Calu3 (cell line): ENCODE measurements at regions not wholly inside any gene's neighbourhood (a gene's known extent, or its start where the extent isn't known, plus 50 kb on each side); places are given as distances from the start of the nearest gene placed in this dataset.

Experiments
- BruUV-seq: library from RNA; stranded (reverse); fragments of 400-500 nt; replicated peaks from 2 replicates; lab custom pipeline; 2021; lab: Mats Ljungman, UMichigan
- CTCF ChIA-PET: fragments of 300-600 bp; sonication (Branson Sonifier 250); formaldehyde crosslinking; loops from one replicate; lab custom pipeline; 2022; ENCODE audit warnings: antibody characterized with exemption; lab: Charles Lee
- DNase-seq: peaks from one replicate; pipeline ENCODE4 v3.0.0; 2022
- H3K27ac Mint-ChIP-seq: one replicate; pipeline ENCODE4 v1.8.0; 2022; ENCODE audit warnings: mixed read lengths; ENCODE audit not compliant: unreplicated experiment
- H3K27me3 Mint-ChIP-seq: one replicate; pipeline ENCODE4 v1.8.0; 2022; ENCODE audit warnings: mixed read lengths; ENCODE audit not compliant: unreplicated experiment
- H3K36me3 Mint-ChIP-seq: one replicate; pipeline ENCODE4 v1.8.0; 2022; ENCODE audit warnings: mild to moderate bottlenecking, moderate library complexity, mixed read lengths; ENCODE audit not compliant: insufficient read depth, unreplicated experiment
- H3K4me1 Mint-ChIP-seq: one replicate; pipeline ENCODE4 v1.8.0; 2022; ENCODE audit warnings: mild to moderate bottlenecking, low read depth, mixed read lengths; ENCODE audit not compliant: unreplicated experiment
- H3K4me3 Mint-ChIP-seq: one replicate; pipeline ENCODE4 v1.8.0; 2022; ENCODE audit warnings: mild to moderate bottlenecking, low read depth, moderate library complexity, mixed read lengths; ENCODE audit not compliant: unreplicated experiment
- H3K9me3 Mint-ChIP-seq: one replicate; pipeline ENCODE4 v1.8.0; 2022; ENCODE audit warnings: low read depth, mixed read lengths; ENCODE audit not compliant: unreplicated experiment
- intact Hi-C: fragments of 100-400 bp; cut with micrococcal nuclease; formaldehyde crosslinking; loops from one replicate; pipeline ENCODE4 v1.10.0; 2022; ENCODE audit not compliant: unreplicated experiment
- TF ChIP-seq, protein P1 (sequence below): fragments of 200-600 bp; IDR thresholded peaks from one replicate; pipeline ENCODE4 v1.8.0; 2022; ENCODE audit warnings: antibody characterized with exemption; ENCODE audit not compliant: unreplicated experiment

DNA sequence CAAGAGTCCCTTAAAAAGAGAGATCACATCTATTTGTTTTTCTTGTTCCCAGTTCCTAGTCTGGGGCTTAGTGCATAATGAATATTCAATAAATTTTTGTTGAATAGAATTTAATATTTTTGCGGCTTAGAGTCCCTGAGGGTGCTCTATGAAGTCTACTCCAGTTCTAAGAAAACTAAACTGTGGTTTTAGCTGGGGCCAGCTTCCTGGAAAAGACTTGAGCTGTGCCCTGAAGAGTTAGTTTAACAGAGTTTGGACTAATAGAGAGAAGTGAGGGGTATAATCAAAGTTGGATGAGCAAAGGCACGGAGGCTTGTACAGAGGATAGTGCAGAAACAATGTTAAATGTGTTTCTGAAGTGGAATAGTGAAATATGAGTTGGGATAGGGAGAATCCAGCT lies 168.9 kb downstream of the FASLG start:
- intact Hi-C loops: loop anchor here (2.0 to 10.0 kb wide), 5 partner anchors 69 to 579 kb away; partner anchors contain the start of gene TNFSF18
- CTCF ChIA-PET: interaction anchor here (1.2 kb wide), 1 partner anchor 49 kb away, joined by 3 read pairs; no protein-coding TSS in a partner anchor
- no peaks in the 10 kb centered on the region for H3K9me3 Mint-ChIP-seq

DNA sequence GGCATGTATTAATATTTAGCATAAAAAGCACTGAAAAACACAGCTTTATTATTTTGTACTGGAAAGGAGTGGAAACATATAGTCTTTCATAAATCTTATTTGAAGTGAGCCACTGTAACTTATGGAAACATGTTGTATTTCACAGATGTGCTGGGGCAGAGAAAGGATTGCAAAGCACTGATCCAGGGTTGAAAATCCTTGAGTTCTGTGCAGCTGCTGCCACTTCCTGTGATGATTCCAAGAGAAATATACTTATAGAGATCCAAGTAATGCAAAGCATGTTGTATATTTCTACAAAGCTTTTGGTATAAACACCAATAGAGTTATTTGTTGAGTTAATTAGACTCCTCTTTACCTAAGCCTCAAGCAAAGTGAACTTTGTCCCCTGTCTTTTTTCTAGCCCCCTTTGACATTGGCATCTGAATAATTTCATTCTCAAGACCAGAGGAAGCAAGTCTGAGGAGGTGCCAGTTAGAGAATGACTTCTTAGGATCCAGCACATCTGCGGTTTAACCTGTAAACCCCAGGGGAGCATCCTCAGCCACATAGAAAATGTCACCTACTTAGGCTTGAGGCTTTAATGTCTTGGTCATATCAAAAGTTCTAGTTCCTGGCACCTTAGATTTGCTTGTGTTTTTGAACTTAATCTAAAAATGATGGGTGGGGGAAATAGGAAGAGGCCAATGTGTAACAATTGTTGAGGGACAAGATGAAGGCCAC lies 173.3 kb downstream of the FASLG start:
- H3K27ac Mint-ChIP-seq: no peak overlapping the region
- no peaks in the 10 kb centered on the region for H3K36me3 Mint-ChIP-seq
- intact Hi-C loops: no loop called here
- no peaks in the 10 kb centered on the region for H3K27me3 Mint-ChIP-seq
- H3K4me1 Mint-ChIP-seq: no peaks in the 10 kb centered on the region
- no peaks in the 10 kb centered on the region for H3K9me3 Mint-ChIP-seq
- TF ChIP-seq, protein P1, sequence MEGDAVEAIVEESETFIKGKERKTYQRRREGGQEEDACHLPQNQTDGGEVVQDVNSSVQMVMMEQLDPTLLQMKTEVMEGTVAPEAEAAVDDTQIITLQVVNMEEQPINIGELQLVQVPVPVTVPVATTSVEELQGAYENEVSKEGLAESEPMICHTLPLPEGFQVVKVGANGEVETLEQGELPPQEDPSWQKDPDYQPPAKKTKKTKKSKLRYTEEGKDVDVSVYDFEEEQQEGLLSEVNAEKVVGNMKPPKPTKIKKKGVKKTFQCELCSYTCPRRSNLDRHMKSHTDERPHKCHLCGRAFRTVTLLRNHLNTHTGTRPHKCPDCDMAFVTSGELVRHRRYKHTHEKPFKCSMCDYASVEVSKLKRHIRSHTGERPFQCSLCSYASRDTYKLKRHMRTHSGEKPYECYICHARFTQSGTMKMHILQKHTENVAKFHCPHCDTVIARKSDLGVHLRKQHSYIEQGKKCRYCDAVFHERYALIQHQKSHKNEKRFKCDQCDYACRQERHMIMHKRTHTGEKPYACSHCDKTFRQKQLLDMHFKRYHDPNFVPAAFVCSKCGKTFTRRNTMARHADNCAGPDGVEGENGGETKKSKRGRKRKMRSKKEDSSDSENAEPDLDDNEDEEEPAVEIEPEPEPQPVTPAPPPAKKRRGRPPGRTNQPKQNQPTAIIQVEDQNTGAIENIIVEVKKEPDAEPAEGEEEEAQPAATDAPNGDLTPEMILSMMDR: no peak
- no peak for DNase-seq
- CTCF ChIA-PET: no interaction called here
- no TSS peak for BruUV-seq
- no peak overlapping the region for H3K4me3 Mint-ChIP-seq

More for the DNA sequence above, 168.9 kb downstream of the FASLG start:
- H3K36me3 Mint-ChIP-seq: no peaks in the 10 kb centered on the region
- DNase-seq: no peak
- no TSS peak for BruUV-seq
- H3K4me1 Mint-ChIP-seq: peaks cover 6% of the 10 kb centered on the region
- no peaks in the 10 kb centered on the region for H3K27me3 Mint-ChIP-seq
- H3K4me3 Mint-ChIP-seq: no peak overlapping the region
- H3K27ac Mint-ChIP-seq: no peak overlapping the region
- TF ChIP-seq, protein P1: no peak

DNA sequence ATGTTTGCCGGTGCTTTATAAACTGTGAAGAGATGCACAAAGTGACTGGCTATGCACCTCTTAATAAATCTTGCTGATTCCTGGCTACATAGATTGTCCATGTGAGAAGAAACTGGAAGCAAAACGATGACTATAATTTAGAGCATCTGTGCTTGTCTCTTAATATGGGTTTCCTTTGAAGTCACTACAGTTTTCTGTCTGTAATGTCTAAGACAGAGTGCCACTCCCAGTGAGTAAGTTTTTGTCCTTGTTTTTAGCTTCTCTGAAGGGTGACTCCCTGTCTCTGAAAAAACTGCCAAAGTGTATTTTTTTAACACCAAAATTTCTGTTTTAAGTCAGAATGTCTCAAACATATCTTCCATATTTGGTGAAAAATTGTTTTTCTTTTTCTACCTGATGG lies 175.1 kb downstream of the FASLG start:
- no peak overlapping the region for H3K27ac Mint-ChIP-seq
- H3K36me3 Mint-ChIP-seq: no peaks in the 10 kb centered on the region
- no TSS peak for BruUV-seq
- H3K27me3 Mint-ChIP-seq: no peaks in the 10 kb centered on the region
- intact Hi-C loops: no loop called here
- TF ChIP-seq, protein P1: no peak
- H3K4me3 Mint-ChIP-seq: no peak overlapping the region
- CTCF ChIA-PET: no interaction called here
- no peak for DNase-seq
- H3K4me1 Mint-ChIP-seq: no peaks in the 10 kb centered on the region
- H3K9me3 Mint-ChIP-seq: no peaks in the 10 kb centered on the region

DNA sequence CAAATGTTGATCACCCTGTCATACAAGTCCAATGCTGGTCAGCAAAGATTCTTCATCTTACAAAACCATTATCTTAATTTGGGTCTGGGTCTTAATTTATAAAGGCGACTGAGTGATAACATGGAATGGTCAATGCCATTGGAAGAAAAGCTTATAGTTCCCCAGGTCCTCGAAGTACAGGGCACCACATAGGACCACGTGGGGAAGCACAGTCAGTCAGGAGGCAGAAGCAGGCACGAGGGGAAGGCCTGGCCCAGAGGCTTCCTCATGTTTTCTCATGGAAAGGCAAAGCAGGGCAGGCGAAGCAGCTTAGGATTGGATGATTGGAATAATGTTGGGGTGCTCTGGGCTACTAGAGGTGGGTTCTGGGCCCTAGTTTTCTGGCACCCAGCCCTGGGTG lies 175.7 kb downstream of the FASLG start:
- BruUV-seq: no TSS peak
- intact Hi-C loops: no loop called here
- TF ChIP-seq, protein P1: no peak
- no peaks in the 10 kb centered on the region for H3K36me3 Mint-ChIP-seq
- CTCF ChIA-PET: interaction anchor here (1.7 kb wide), 1 partner anchor 9 kb away, joined by 5 read pairs; no protein-coding TSS in a partner anchor
- H3K4me3 Mint-ChIP-seq: no peak overlapping the region
- no peaks in the 10 kb centered on the region for H3K4me1 Mint-ChIP-seq
- no peak for DNase-seq
- no peaks in the 10 kb centered on the region for H3K27me3 Mint-ChIP-seq
- peak overlapping the region; percentile 8 for H3K27ac Mint-ChIP-seq
- H3K9me3 Mint-ChIP-seq: no peaks in the 10 kb centered on the region
